IMR-90 (cell line): ENCODE measurements at regions not wholly inside any gene's neighbourhood (a gene's known extent, or its start where the extent isn't known, plus 50 kb on each side); places are given as distances from the start of the nearest gene placed in this dataset.

Experiments used
- ATAC-seq: fragments of 200-7000 bp; cut with Tn5 transposase; 2 replicates; pipeline ENCODE4 v1.9.1; 2020; ENCODE audit warnings: low read depth, mild to moderate bottlenecking, moderate library complexity
- BruUV-seq: library from RNA; stranded (reverse); fragments of 400-500 nt; replicated peaks from 2 replicates; lab custom pipeline; 2021; lab: Mats Ljungman, UMichigan
- CTCF ChIA-PET: fragments of 300-600 bp; formaldehyde crosslinking; extraction: SDS; loops from one replicate; lab custom pipeline; 2021; ENCODE audit warnings: antibody characterized with exemption; lab: Yijun Ruan, JAX
- POLR2A ChIA-PET: fragments of 300-600 bp; sonication (Branson Sonifier 250); formaldehyde crosslinking; loops from one replicate; lab custom pipeline; 2022; ENCODE audit warnings: antibody characterized with exemption; ENCODE audit not compliant: unreplicated experiment; lab: Charles Lee
- DNase-seq: peaks from one replicate; pipeline ENCODE4 v3.0.0; 2013
- H2AFZ ChIP-seq: replicated peaks from 2 replicates; pipeline ENCODE3; 2013; ENCODE audit warnings: low read length, mild to moderate bottlenecking; ENCODE audit not compliant: poor library complexity
- H2AK5ac ChIP-seq: 2 replicates; pipeline ENCODE4 v1.6.1; 2013; ENCODE audit warnings: low read depth, low read length, inconsistent platforms
- H2AK9ac ChIP-seq: replicated peaks from 2 replicates; pipeline ENCODE3; 2013; ENCODE audit warnings: mild to moderate bottlenecking, low read depth, low read length, moderate library complexity; ENCODE audit not compliant: poor library complexity
- H2BK120ac ChIP-seq: 2 replicates; pipeline ENCODE4 v1.6.1; 2013; ENCODE audit warnings: low read depth, low read length, inconsistent platforms
- H2BK15ac ChIP-seq: 3 replicates; pipeline ENCODE4 v1.6.1; 2013; ENCODE audit warnings: low read depth, low read length, inconsistent platforms
- H2BK20ac ChIP-seq: 2 replicates; pipeline ENCODE4 v1.6.1; 2013; ENCODE audit warnings: low read depth, mild to moderate bottlenecking, inconsistent platforms, low read length, moderate library complexity
- H2BK5ac ChIP-seq: 2 replicates; pipeline ENCODE4 v1.6.1; 2013; ENCODE audit warnings: mild to moderate bottlenecking, low read depth, low read length, inconsistent platforms; ENCODE audit not compliant: poor library complexity, severe bottlenecking
- H3K14ac ChIP-seq: replicated peaks from 2 replicates; pipeline ENCODE4 v1.6.1; 2013; ENCODE audit warnings: low read depth, low read length, inconsistent platforms
- H3K18ac ChIP-seq: 2 replicates; pipeline ENCODE4 v1.6.1; 2013; ENCODE audit warnings: low read depth, low read length, control low read depth
- H3K23ac ChIP-seq: 2 replicates; pipeline ENCODE4 v1.6.1; 2013; ENCODE audit warnings: low read depth, low read length, inconsistent platforms
- H3K27ac ChIP-seq: 2 replicates; pipeline ENCODE4 v1.5.1; 2013; ENCODE audit warnings: mild to moderate bottlenecking, control low read depth, low read length; ENCODE audit not compliant: insufficient read depth
- H3K27me3 ChIP-seq: 2 replicates; pipeline ENCODE4 v1.6.1; 2013; ENCODE audit warnings: low read length; ENCODE audit not compliant: control insufficient read depth, insufficient read depth
- H3K36me3 ChIP-seq: 2 replicates; pipeline ENCODE4 v1.6.1; 2013; ENCODE audit warnings: low read length, mixed read lengths; ENCODE audit not compliant: control insufficient read depth, insufficient read depth
- H3K4ac ChIP-seq: 2 replicates; pipeline ENCODE4 v1.6.1; 2013; ENCODE audit warnings: low read depth, low read length, inconsistent platforms
- H3K4me1 ChIP-seq: 2 replicates; pipeline ENCODE4 v1.6.1; 2013; ENCODE audit warnings: low read length, mixed read lengths; ENCODE audit not compliant: control insufficient read depth, insufficient read depth
- H3K4me2 ChIP-seq: 2 replicates; pipeline ENCODE4 v1.6.1; 2013; ENCODE audit warnings: low read depth, mild to moderate bottlenecking, control low read depth, low read length, moderate library complexity
- H3K4me3 ChIP-seq: 2 replicates; pipeline ENCODE4 v1.5.1; 2013; ENCODE audit warnings: low read depth, mild to moderate bottlenecking, control low read depth, low read length, moderate library complexity; ENCODE audit not compliant: insufficient read depth
- H3K56ac ChIP-seq: 2 replicates; pipeline ENCODE4 v1.6.1; 2013; ENCODE audit warnings: low read length, inconsistent platforms; ENCODE audit not compliant: insufficient read depth; ENCODE audit errors: extremely low read depth
- H3K79me1 ChIP-seq, 2 experiments: 2 replicates each; pipeline ENCODE4 v1.6.1; 2013; ENCODE audit warnings: low read length in 2 of 2, inconsistent platforms in 1 of 2, low read depth in 1 of 2
- H3K9ac ChIP-seq: 2 replicates; pipeline ENCODE4 v1.6.1; 2013; ENCODE audit warnings: low read depth, low read length, control low read depth
- H3K9me1 ChIP-seq: 2 replicates; pipeline ENCODE4 v1.6.1; 2013; ENCODE audit warnings: low read length, inconsistent platforms; ENCODE audit not compliant: insufficient read depth
- H3K9me3 ChIP-seq: 2 replicates; pipeline ENCODE4 v1.6.1; 2013; ENCODE audit warnings: low read length; ENCODE audit not compliant: control insufficient read depth, insufficient read depth
- H4K20me1 ChIP-seq: 2 replicates; pipeline ENCODE4 v1.6.1; 2013; ENCODE audit warnings: low read length, inconsistent platforms; ENCODE audit not compliant: insufficient read depth
- H4K5ac ChIP-seq: 2 replicates; pipeline ENCODE4 v1.6.1; 2013; ENCODE audit warnings: mild to moderate bottlenecking, low read depth, low read length, control low read depth
- H4K8ac ChIP-seq, 2 experiments: 2 replicates each; pipeline ENCODE4 v1.6.1; 2013; ENCODE audit warnings: low read depth in 2 of 2, low read length in 2 of 2, control low read depth in 1 of 2, inconsistent platforms in 1 of 2
- H4K91ac ChIP-seq: 2 replicates; pipeline ENCODE4 v1.6.1; 2013; ENCODE audit warnings: low read depth, low read length, inconsistent platforms; ENCODE audit not compliant: insufficient read depth
- MAFK ChIP-seq: IDR thresholded peaks from 2 replicates; pipeline ENCODE4 v1.6.1; 2012; ENCODE audit warnings: low read depth, low read length, improper control_type of control experiment
- WGBS, 2 experiments: methylation state at CpG; one replicate each; pipeline versions ENCODE4 v1.1.5 to v1.1.7; 2013; ENCODE audit warnings: missing lambda C conversion rate in 2 of 2; ENCODE audit not compliant: insufficient read length in 1 of 2; ENCODE audit errors: extremely low coverage in 2 of 2; 5-methylcytosine and 5-hydroxymethylcytosine counted together
- dilution Hi-C: fragments of 300-500 bp; cut with HindIII; formaldehyde crosslinking; loops from one replicate; pipeline ENCODE4 v1.14.3; 2018; ENCODE audit warnings: low sequenced_read_pairs; ENCODE audit not compliant: unreplicated experiment
- in situ Hi-C: fragments of 300-500 bp; cut with MboI; formaldehyde crosslinking; loops from 3 replicates; pipeline ENCODE4 v1.14.3; 2019; ENCODE audit warnings: low sequenced_read_pairs, inconsistent platforms, mixed read lengths
- intact Hi-C: fragments of 100-400 bp; cut with micrococcal nuclease; formaldehyde crosslinking; loops from 2 replicates; pipeline ENCODE4 v1.10.0; 2022

DNA sequence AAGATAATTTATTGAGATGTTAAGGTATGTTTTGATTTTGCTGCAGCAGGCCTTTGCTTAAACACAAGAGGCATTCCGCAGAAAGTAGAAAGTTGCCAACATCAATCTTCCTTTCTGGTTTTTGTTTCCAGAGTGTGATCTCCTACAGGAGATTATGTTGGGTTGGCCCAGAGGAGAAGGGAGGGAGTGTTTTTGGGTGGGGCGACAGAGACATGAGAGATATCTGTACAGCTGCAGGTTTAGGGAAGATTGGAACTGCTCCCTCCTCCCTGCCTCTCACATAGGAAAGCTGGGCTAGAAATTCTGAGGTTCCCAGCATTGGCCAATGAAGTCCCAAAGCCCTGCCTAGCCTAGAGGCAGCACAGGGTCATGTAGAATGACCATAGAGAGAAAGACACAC, 211.0 kb downstream of the CEMIP2 start:
- Histone ChIP-seq H4K20me1 (no peaks in the 10 kb centered on the region), H2BK5ac (no peak overlapping the region), H3K27me3 (no peaks in the 10 kb centered on the region), H2AK9ac (no peak overlapping the region), H3K9me1 (no peaks in the 10 kb centered on the region), H3K79me1 (no peaks in the 10 kb centered on the region), H3K4me1 (no peaks in the 10 kb centered on the region), H4K5ac (no peak overlapping the region), H2BK120ac (no peak overlapping the region), H3K23ac (no peak overlapping the region), H3K4me3 (no peak overlapping the region), H3K56ac (no peak overlapping the region), H3K9ac (no peak overlapping the region), H2BK15ac (no peak overlapping the region), H3K18ac (no peak overlapping the region), H3K4ac (no peak overlapping the region), H3K36me3 (no peaks in the 10 kb centered on the region), H3K14ac (no peak overlapping the region), H2AK5ac (no peak overlapping the region), H2BK20ac (no peak overlapping the region), H4K8ac (no peak overlapping the region), H3K4me2 (no peak overlapping the region), H3K27ac (no peak overlapping the region), H4K91ac (no peak overlapping the region), H2AFZ (no peak overlapping the region), H3K9me3 (no peaks in the 10 kb centered on the region)
- dilution Hi-C loops (no loop called here), intact Hi-C loops (no loop called here), in situ Hi-C loops (no loop called here)
- POLR2A ChIA-PET: no interaction called here
- CTCF ChIA-PET: interaction anchor here (0.5 to 1.4 kb wide), 3 partner anchors 14 to 317 kb away, joined by 3 to 9 read pairs (median 3); no protein-coding TSS in a partner anchor
- BruUV-seq: no TSS peak
- no peak for TF ChIP-seq MAFK
- ATAC-seq (no peak), DNase-seq (no peak)
- no CpG with 5 or more reads among the region's 2 CpGs for WGBS, 2 experiments
